ENCODE measurements at regions not wholly inside any gene's neighbourhood (a gene's known extent, or its start where the extent isn't known, plus 50 kb on each side); places are given as distances from the start of the nearest gene placed in this dataset.

- H3K4me3 ChIP-seq (ENCODE audit: low read length), result no peak overlapping the region
- H3F3A ChIP-seq (ENCODE audit: insufficient read depth, low read length, poor library complexity, severe bottlenecking), result no peaks in the 10 kb centered on the region
- no peak overlapping the region for H3K4me2 ChIP-seq (ENCODE audit: low read length)
- H3K9me2 ChIP-seq (ENCODE audit: insufficient read depth, low read length), result no peaks in the 10 kb centered on the region
- no peak overlapping the region for H2AFZ ChIP-seq (ENCODE audit: low read depth, low read length)
- H3K79me2 ChIP-seq (replicated peaks; ENCODE audit: insufficient read depth, low read length), result no peaks in the 10 kb centered on the region
- TF ChIP-seq RAD21 (conservative IDR thresholded peaks at IDR 0.05) (no peak), SMC3 (conservative IDR thresholded peaks at IDR 0.05; ENCODE audit: poor library complexity) (no peak), EZH2 (IDR thresholded peaks at IDR 0.05; ENCODE audit: borderline replicate concordance, insufficient read depth, low read length, poor library complexity, severe bottlenecking) (no peak), CTCF (IDR thresholded peaks at IDR 0.05; ENCODE audit: poor library complexity, severe bottlenecking) (no peak), REST (IDR thresholded peaks at IDR 0.05; ENCODE audit: borderline replicate concordance) (no peak), POLR2AphosphoS5 (IDR thresholded peaks at IDR 0.05) (no peak), TAF1 (IDR thresholded peaks at IDR 0.05; ENCODE audit: low read depth) (no peak)
- no peaks in the 10 kb centered on the region for H4K20me1 ChIP-seq (ENCODE audit: insufficient read depth)
- no peak overlapping the region for H3K9ac ChIP-seq (ENCODE audit: low read length)
- H3K36me3 ChIP-seq (ENCODE audit: insufficient read depth, low read length), result no peaks in the 10 kb centered on the region
- H3K27ac ChIP-seq (ENCODE audit: low read length), result no peak overlapping the region
- peaks cover 4% of the 10 kb centered on the region for H3K9me3 ChIP-seq (ENCODE audit: low read length)
- H3K27me3 ChIP-seq (ENCODE audit: insufficient read depth, low read depth, low read length), result no peaks in the 10 kb centered on the region
Observed at GRCh38 chr2:59427980-59428379, 1125.5 kb downstream of the BCL11A start.

GRCh38 chr2:59425247-59425646 is 1128.2 kb downstream of the BCL11A start:
- Histone ChIP-seq H3F3A (ENCODE audit: insufficient read depth, low read length, poor library complexity, severe bottlenecking) (no peaks in the 10 kb centered on the region), H3K36me3 (ENCODE audit: insufficient read depth, low read length) (no peaks in the 10 kb centered on the region), H3K9me2 (ENCODE audit: insufficient read depth, low read length) (no peaks in the 10 kb centered on the region), H3K9me3 (ENCODE audit: low read length) (no peaks in the 10 kb centered on the region), H3K27me3 (ENCODE audit: insufficient read depth, low read depth, low read length) (no peaks in the 10 kb centered on the region), H3K4me2 (ENCODE audit: low read length) (no peak overlapping the region), H3K4me3 (ENCODE audit: low read length) (no peak overlapping the region), H4K20me1 (ENCODE audit: insufficient read depth) (no peaks in the 10 kb centered on the region), H3K9ac (ENCODE audit: low read length) (no peak overlapping the region), H3K27ac (ENCODE audit: low read length) (no peak overlapping the region), H2AFZ (ENCODE audit: low read depth, low read length) (no peak overlapping the region), H3K79me2 (replicated peaks; ENCODE audit: insufficient read depth, low read length) (no peaks in the 10 kb centered on the region)
- no peak for TF ChIP-seq SMC3 (conservative IDR thresholded peaks at IDR 0.05; ENCODE audit: poor library complexity)
- no peak for TF ChIP-seq MXI1 (conservative IDR thresholded peaks at IDR 0.05; ENCODE audit: poor library complexity, severe bottlenecking)
- no peak for TF ChIP-seq REST (IDR thresholded peaks at IDR 0.05; ENCODE audit: borderline replicate concordance)
- TF ChIP-seq TAF1 (IDR thresholded peaks at IDR 0.05; ENCODE audit: low read depth), result no peak
- TF ChIP-seq POLR2AphosphoS5 (IDR thresholded peaks at IDR 0.05), result no peak
- TF ChIP-seq EZH2 (IDR thresholded peaks at IDR 0.05; ENCODE audit: borderline replicate concordance, insufficient read depth, low read length, poor library complexity, severe bottlenecking), result no peak
- TF ChIP-seq EP300 (conservative IDR thresholded peaks at IDR 0.05; ENCODE audit: poor library complexity, severe bottlenecking), result no peak
- TF ChIP-seq CTCF (IDR thresholded peaks at IDR 0.05; ENCODE audit: poor library complexity, severe bottlenecking), result no peak
- no peak for TF ChIP-seq RAD21 (conservative IDR thresholded peaks at IDR 0.05)
